Stimulated activated naive B cell treated with anti-CD40 and anti-IgM and Interleukin-4, amounts not matched to agents 10 μg/mL and 1 μg/mL and 100 μg/mL, for 72 hours (primary cell): ENCODE measurements at regions not wholly inside any gene's neighbourhood (a gene's known extent, or its start where the extent isn't known, plus 50 kb on each side); places are given as distances from the start of the nearest gene placed in this dataset.
A peak's percentile ranks its signal among the peaks of the same experiment; 100 is the strongest.

Experiments used
- ATAC-seq, 2 donors: fragments of 150-1000 bp; cut with Tn5 transposase; replicated peaks; 2 replicates each; pipeline ENCODE4 v1.10.0; 2021; ENCODE audit warnings: moderate library complexity in 1 of 2
- DNase-seq: peaks from one replicate; pipeline ENCODE4 v3.0.0; 2021
- H3K27ac Mint-ChIP-seq: one replicate; pipeline ENCODE4 v1.8.0; 2022; ENCODE audit warnings: mild to moderate bottlenecking, mixed read lengths
- H3K27me3 Mint-ChIP-seq, 2 donors: one replicate each; pipeline ENCODE4 v1.8.0; 2022; ENCODE audit warnings: mixed read lengths in 2 of 2
- H3K36me3 Mint-ChIP-seq, 2 donors: one replicate each; pipeline ENCODE4 v1.8.0; 2022; ENCODE audit warnings: mixed read lengths in 2 of 2, mild to moderate bottlenecking in 1 of 2
- H3K4me1 Mint-ChIP-seq, 2 donors: one replicate each; pipeline ENCODE4 v1.8.0; 2022; ENCODE audit warnings: mixed read lengths in 2 of 2, mild to moderate bottlenecking in 1 of 2
- H3K4me3 Mint-ChIP-seq, 2 donors: one replicate each; pipeline ENCODE4 v1.8.0; 2022; ENCODE audit warnings: mild to moderate bottlenecking in 2 of 2, mixed read lengths in 2 of 2, moderate library complexity in 1 of 2
- H3K9me3 Mint-ChIP-seq, 2 donors: one replicate each; pipeline ENCODE4 v1.8.0; 2022; ENCODE audit warnings: mixed read lengths in 2 of 2, mild to moderate bottlenecking in 1 of 2

GRCh38 chr11:134625631-134626030 lies 213.6 kb upstream of the B3GAT1 start:
- ATAC-seq: no peak
- H3K9me3 Mint-ChIP-seq: peaks cover 1 to 2% of the 10 kb centered on the region in 2 donors
- H3K27ac Mint-ChIP-seq: no peak overlapping the region

GRCh38 chr11:134625151-134625550 lies 213.1 kb upstream of the B3GAT1 start:
- no peak for DNase-seq
- Mint-ChIP-seq H3K27me3 (peaks cover 5 to 8% of the 10 kb centered on the region in 2 donors), H3K27ac (no peak overlapping the region), H3K9me3 (no peaks in the 10 kb centered on the region), H3K4me1 (no peaks in the 10 kb centered on the region), H3K4me3 (no peak overlapping the region), H3K36me3 (no peaks in the 10 kb centered on the region)
- ATAC-seq: no peak

More at GRCh38 chr11:134625631-134626030, 213.6 kb upstream of the B3GAT1 start:
- H3K4me1 Mint-ChIP-seq: no peaks in the 10 kb centered on the region
- DNase-seq: no peak
- peaks cover 5 to 8% of the 10 kb centered on the region in 2 donors for H3K27me3 Mint-ChIP-seq
- H3K4me3 Mint-ChIP-seq: no peak overlapping the region
- H3K36me3 Mint-ChIP-seq: no peaks in the 10 kb centered on the region

- Mint-ChIP-seq H3K27ac (no peak overlapping the region), H3K27me3 (peaks cover 5 to 8% of the 10 kb centered on the region in 2 donors), H3K4me1 (no peaks in the 10 kb centered on the region), H3K4me3 (no peak overlapping the region), H3K9me3 (no peaks in the 10 kb centered on the region), H3K36me3 (no peaks in the 10 kb centered on the region)
- DNase-seq (no peak), ATAC-seq (no peak)
Measured at GRCh38 chr11:134624166-134624920, 212.3 kb upstream of the B3GAT1 start.

GRCh38 chr11:134623711-134624110 lies 211.7 kb upstream of the B3GAT1 start:
- Mint-ChIP-seq H3K36me3 (no peaks in the 10 kb centered on the region), H3K27ac (no peak overlapping the region), H3K27me3 (peaks cover 5 to 8% of the 10 kb centered on the region in 2 donors), H3K4me3 (no peak overlapping the region), H3K9me3 (no peaks in the 10 kb centered on the region), H3K4me1 (no peaks in the 10 kb centered on the region)
- DNase-seq: no peak
- ATAC-seq: no peak

- Mint-ChIP-seq H3K9me3 (no peaks in the 10 kb centered on the region), H3K36me3 (no peaks in the 10 kb centered on the region), H3K27me3 (peaks cover 0 to 5% of the 10 kb centered on the region in 2 donors), H3K27ac (no peak overlapping the region), H3K4me1 (no peaks in the 10 kb centered on the region), H3K4me3 (no peak overlapping the region)
- no peak for ATAC-seq
- DNase-seq: no peak
Measured at GRCh38 chr11:134622458-134622857, 210.4 kb upstream of the B3GAT1 start.

- no peak for ATAC-seq
- no peaks in the 10 kb centered on the region for H3K4me1 Mint-ChIP-seq
Measured at GRCh38 chr11:134617360-134617759, 205.3 kb upstream of the B3GAT1 start.

GRCh38 chr11:134616038-134616437 lies 204.0 kb upstream of the B3GAT1 start:
- ATAC-seq (no peak), DNase-seq (no peak)
- Mint-ChIP-seq H3K9me3 (peaks cover 0 to 5% of the 10 kb centered on the region in 2 donors), H3K36me3 (no peaks in the 10 kb centered on the region), H3K27ac (no peak overlapping the region), H3K27me3 (peaks cover 0 to under 1% of the 10 kb centered on the region in 2 donors), H3K4me1 (no peaks in the 10 kb centered on the region), H3K4me3 (no peak overlapping the region)

More at GRCh38 chr11:134617360-134617759, 205.3 kb upstream of the B3GAT1 start:
- peaks cover 0 to 5% of the 10 kb centered on the region in 2 donors for H3K27me3 Mint-ChIP-seq
- H3K27ac Mint-ChIP-seq: no peak overlapping the region
- peaks cover 0 to 5% of the 10 kb centered on the region in 2 donors for H3K9me3 Mint-ChIP-seq
- no peak overlapping the region for H3K4me3 Mint-ChIP-seq
- no peaks in the 10 kb centered on the region for H3K36me3 Mint-ChIP-seq
- DNase-seq: no peak

- no peaks in the 10 kb centered on the region for H3K27me3 Mint-ChIP-seq
- no peak overlapping the region for H3K4me3 Mint-ChIP-seq
- DNase-seq: no peak
- peaks cover 0 to 5% of the 10 kb centered on the region in 2 donors for H3K9me3 Mint-ChIP-seq
- H3K4me1 Mint-ChIP-seq: no peaks in the 10 kb centered on the region
- peak in 1 of 2 donors; percentile 23 for ATAC-seq
- H3K36me3 Mint-ChIP-seq: no peaks in the 10 kb centered on the region
- no peak overlapping the region for H3K27ac Mint-ChIP-seq
Measured at GRCh38 chr11:134615041-134615615, 203.1 kb upstream of the B3GAT1 start.

- H3K27ac Mint-ChIP-seq: no peak overlapping the region
- H3K9me3 Mint-ChIP-seq: peaks cover 0 to 5% of the 10 kb centered on the region in 2 donors
- H3K36me3 Mint-ChIP-seq: no peaks in the 10 kb centered on the region
- H3K27me3 Mint-ChIP-seq: no peaks in the 10 kb centered on the region
- ATAC-seq (no peak), DNase-seq (no peak)
- no peak overlapping the region for H3K4me3 Mint-ChIP-seq
- no peaks in the 10 kb centered on the region for H3K4me1 Mint-ChIP-seq
Measured at GRCh38 chr11:134614141-134614540, 202.1 kb upstream of the B3GAT1 start.

- no peak for DNase-seq
- Mint-ChIP-seq H3K4me1 (no peaks in the 10 kb centered on the region), H3K27me3 (no peaks in the 10 kb centered on the region), H3K36me3 (no peaks in the 10 kb centered on the region), H3K9me3 (peaks cover 0 to 5% of the 10 kb centered on the region in 2 donors), H3K4me3 (no peak overlapping the region), H3K27ac (no peak overlapping the region)
- no peak for ATAC-seq
Measured at GRCh38 chr11:134613646-134614045, 201.6 kb upstream of the B3GAT1 start.

- Mint-ChIP-seq H3K9me3 (peaks cover 0 to 5% of the 10 kb centered on the region in 2 donors), H3K27ac (no peak overlapping the region), H3K36me3 (no peaks in the 10 kb centered on the region), H3K27me3 (no peaks in the 10 kb centered on the region), H3K4me1 (no peaks in the 10 kb centered on the region), H3K4me3 (no peak overlapping the region)
- DNase-seq: no peak
- ATAC-seq: no peak
Measured at GRCh38 chr11:134612140-134613030, 200.3 kb upstream of the B3GAT1 start.

- no peak for DNase-seq
- Mint-ChIP-seq H3K9me3 (peaks cover 0 to 5% of the 10 kb centered on the region in 2 donors), H3K27me3 (no peaks in the 10 kb centered on the region), H3K4me1 (no peaks in the 10 kb centered on the region), H3K27ac (no peak overlapping the region), H3K4me3 (no peak overlapping the region), H3K36me3 (no peaks in the 10 kb centered on the region)
- no peak for ATAC-seq
Measured at GRCh38 chr11:134611537-134611936, 199.5 kb upstream of the B3GAT1 start.

GRCh38 chr11:134610116-134610910 lies 198.3 kb upstream of the B3GAT1 start:
- Mint-ChIP-seq H3K27ac (no peak overlapping the region), H3K9me3 (peaks cover 0 to 5% of the 10 kb centered on the region in 2 donors), H3K4me1 (no peaks in the 10 kb centered on the region), H3K27me3 (no peaks in the 10 kb centered on the region), H3K4me3 (no peak overlapping the region), H3K36me3 (no peaks in the 10 kb centered on the region)
- ATAC-seq (no peak), DNase-seq (no peak)
